Head of caudate nucleus (tissue), 42 donors: ENCODE measurements at regions not wholly inside any gene's neighbourhood (a gene's known extent, or its start where the extent isn't known, plus 50 kb on each side); places are given as distances from the start of the nearest gene placed in this dataset.
"Not testable (repeated sequence)": the region's sequence is repeated elsewhere in the genome, so short reads cannot be mapped to it uniquely, and the experiment has no call there.

ENCODE experiments used
- DNase-seq, 42 donors: peaks; one replicate each; pipeline versions ENCODE4 v3.0.0 to v3.0.0-alpha.2; 2020 to 2021; ENCODE audit warnings: mixed read lengths in 7 of 42
- intact Hi-C: fragments of 100-400 bp; cut with DNase I; formaldehyde crosslinking; loops from one replicate; pipeline ENCODE4 v1.15.0; 2022

GRCh38 chr13:59274958-59275727 lies 888.6 kb downstream of the DIAPH3 start:
- intact Hi-C loops: no loop called here
- DNase-seq: no peak

GRCh38 chr13:59276436-59276835 lies 887.3 kb downstream of the DIAPH3 start:
- no peak for DNase-seq
- intact Hi-C loops: no loop called here

- intact Hi-C loops: no loop called here
- DNase-seq: no peak
These were observed 886.6 kb downstream of the DIAPH3 start for GRCh38 chr13:59277106-59277505.

- intact Hi-C loops: no loop called here
- DNase-seq: no peak
These were observed 884.7 kb downstream of the DIAPH3 start for GRCh38 chr13:59279028-59279427.

- intact Hi-C loops: no loop called here
- no peak for DNase-seq
These were observed 884.2 kb downstream of the DIAPH3 start for GRCh38 chr13:59279576-59279975.

- intact Hi-C loops: no loop called here
These were observed 883.4 kb downstream of the DIAPH3 start for GRCh38 chr13:59280297-59280696.

GRCh38 chr13:59281453-59281852 lies 882.3 kb downstream of the DIAPH3 start:
- intact Hi-C loops: no loop called here
- no peak for DNase-seq

More at GRCh38 chr13:59280297-59280696, 883.4 kb downstream of the DIAPH3 start:
- DNase-seq: no peak

GRCh38 chr13:59292240-59292639 lies 871.5 kb downstream of the DIAPH3 start:
- intact Hi-C loops, DNase-seq: not testable (repeated sequence)

- intact Hi-C loops: no loop called here
- DNase-seq: no peak
These were observed 864.1 kb downstream of the DIAPH3 start for GRCh38 chr13:59299584-59299983.

- intact Hi-C loops: no loop called here
- DNase-seq: no peak
These were observed 863.2 kb downstream of the DIAPH3 start for GRCh38 chr13:59300355-59301173.

GRCh38 chr13:59301174-59301567 lies 862.6 kb downstream of the DIAPH3 start:
- intact Hi-C loops: no loop called here
- DNase-seq: no peak

- intact Hi-C loops: no loop called here
- DNase-seq: no peak
These were observed 860.3 kb downstream of the DIAPH3 start for GRCh38 chr13:59303433-59303832.

GRCh38 chr13:59304596-59304995 lies 859.1 kb downstream of the DIAPH3 start:
- DNase-seq: no peak
- intact Hi-C loops: no loop called here

- intact Hi-C loops: no loop called here
- DNase-seq: no peak
These were observed 857.8 kb downstream of the DIAPH3 start for GRCh38 chr13:59305896-59306295.

GRCh38 chr13:59312776-59313175 lies 851.0 kb downstream of the DIAPH3 start:
- intact Hi-C loops: no loop called here
- no peak for DNase-seq

- DNase-seq: peak; percentile 65 to 93 (median 83)
- intact Hi-C loops: no loop called here
These were observed 845.3 kb downstream of the DIAPH3 start for GRCh38 chr13:59318320-59318930.

GRCh38 chr13:59319276-59319675 lies 844.5 kb downstream of the DIAPH3 start:
- DNase-seq: no peak
- intact Hi-C loops: no loop called here

GRCh38 chr13:59320021-59320420 lies 843.7 kb downstream of the DIAPH3 start:
- intact Hi-C loops: no loop called here
- no peak for DNase-seq

- DNase-seq, intact Hi-C loops: not testable (repeated sequence)
These were observed 839.3 kb downstream of the DIAPH3 start for GRCh38 chr13:59324401-59324800.

- no peak for DNase-seq
- intact Hi-C loops: no loop called here
These were observed 837.0 kb downstream of the DIAPH3 start for GRCh38 chr13:59326717-59327116.
